ENCODE measurements at regions not wholly inside any gene's neighbourhood (a gene's known extent, or its start where the extent isn't known, plus 50 kb on each side); places are given as distances from the start of the nearest gene placed in this dataset.

- no peak for DNase-seq
These were observed 130.3 kb upstream of the MTAP start for GRCh38 chr9:21672140-21672539.

GRCh38 chr9:21672761-21673160 lies 129.7 kb upstream of the MTAP start:
- DNase-seq, result no peak

GRCh38 chr9:21674894-21675293 lies 127.5 kb upstream of the MTAP start:
- no peak for DNase-seq

DNA sequence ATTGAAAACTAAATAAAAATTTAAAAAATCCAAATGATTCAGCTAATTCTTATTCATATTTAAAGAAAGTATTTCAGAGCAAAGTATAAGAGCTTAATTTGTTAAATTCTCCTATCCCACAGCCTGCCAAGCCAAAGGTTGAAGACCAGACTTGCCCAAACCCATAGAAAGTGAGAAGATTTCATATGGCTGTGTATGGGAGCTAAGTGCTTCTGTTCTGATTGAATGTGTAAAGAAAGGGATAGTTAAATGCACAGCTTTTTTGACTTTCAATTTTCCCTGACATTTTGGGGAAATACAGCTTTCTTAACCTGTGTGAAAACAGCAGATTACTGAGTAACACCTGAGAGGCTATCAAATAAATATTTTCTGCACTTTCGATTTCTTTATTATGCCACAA lies 125.0 kb upstream of the MTAP start:
- no peak for DNase-seq

DNA sequence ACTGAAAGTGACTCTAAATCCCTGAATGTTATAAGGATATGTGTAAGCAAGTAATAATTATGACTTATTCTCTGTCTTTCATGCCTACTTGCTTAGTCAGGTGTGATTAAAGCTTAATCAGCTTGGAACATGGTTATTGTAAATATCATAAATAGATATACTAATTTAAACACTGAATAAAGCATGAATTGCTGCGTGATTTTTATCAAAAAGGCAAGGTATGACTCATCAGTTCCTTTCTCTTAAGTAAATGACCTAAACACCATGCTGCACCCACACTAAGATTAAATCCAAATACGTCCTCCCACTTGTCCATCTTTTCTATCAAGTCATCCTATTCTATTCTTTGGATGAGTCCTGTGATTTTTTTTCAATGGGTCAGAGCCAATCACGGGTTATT lies 124.6 kb upstream of the MTAP start:
- no peak for DNase-seq

DNA sequence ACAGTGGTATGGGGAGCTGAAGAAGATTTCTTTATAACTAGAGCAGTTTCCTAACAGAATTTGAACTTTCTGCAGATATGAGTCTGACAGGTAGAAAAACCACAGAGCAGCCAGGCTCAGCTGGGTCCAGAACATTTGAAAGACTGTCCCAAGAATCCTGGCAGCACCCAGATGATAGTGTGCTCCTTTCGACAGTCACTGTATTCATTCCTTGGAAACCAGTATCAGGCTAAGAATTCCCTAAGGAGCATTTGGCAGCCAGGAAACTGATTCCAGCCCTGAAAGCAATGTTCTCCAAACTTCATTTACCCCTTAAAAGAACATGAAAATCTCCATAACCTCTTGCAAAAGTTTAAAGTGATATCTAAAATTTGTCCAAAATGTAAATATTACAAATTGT lies 123.0 kb upstream of the MTAP start:
- DNase-seq, result no peak

DNA sequence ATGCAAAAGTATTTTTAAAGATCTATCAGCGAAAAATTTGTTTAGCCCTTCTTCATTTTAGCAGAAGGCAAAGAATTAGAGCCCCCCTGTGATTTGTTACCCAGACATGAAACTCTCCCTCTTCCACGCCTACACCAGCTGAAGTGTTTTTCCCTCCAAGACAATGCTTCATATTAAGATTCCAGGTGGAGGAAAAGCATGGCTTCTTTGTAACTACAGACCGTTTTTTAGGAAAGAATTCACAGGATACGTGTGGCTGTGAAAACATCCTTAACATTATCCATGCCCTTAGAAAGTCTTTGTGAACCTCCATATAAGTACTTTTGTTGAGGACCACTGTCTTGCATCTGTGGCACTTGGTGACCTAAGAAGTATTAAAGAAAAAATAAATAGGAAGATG lies 121.8 kb upstream of the MTAP start:
- DNase-seq, result no peak

DNA sequence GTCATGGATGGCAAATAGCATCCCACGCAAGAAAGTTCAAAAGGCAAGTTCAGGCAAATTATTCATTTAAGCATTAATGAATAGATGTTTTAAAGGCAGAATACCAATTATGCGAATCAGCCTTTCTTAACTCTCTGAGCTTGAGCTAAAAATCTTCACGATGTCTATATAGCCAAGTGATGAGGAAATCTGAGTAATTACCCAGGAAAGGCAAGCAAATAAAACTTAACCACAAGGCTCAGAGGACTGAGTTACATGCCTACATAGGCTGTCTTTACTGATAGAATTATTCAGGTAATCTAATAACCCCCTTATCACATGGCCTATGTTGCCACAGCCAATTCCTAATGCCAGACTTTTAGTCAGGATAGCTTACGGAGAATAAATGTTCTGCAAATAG lies 120.8 kb upstream of the MTAP start:
- DNase-seq, result no peak

DNA sequence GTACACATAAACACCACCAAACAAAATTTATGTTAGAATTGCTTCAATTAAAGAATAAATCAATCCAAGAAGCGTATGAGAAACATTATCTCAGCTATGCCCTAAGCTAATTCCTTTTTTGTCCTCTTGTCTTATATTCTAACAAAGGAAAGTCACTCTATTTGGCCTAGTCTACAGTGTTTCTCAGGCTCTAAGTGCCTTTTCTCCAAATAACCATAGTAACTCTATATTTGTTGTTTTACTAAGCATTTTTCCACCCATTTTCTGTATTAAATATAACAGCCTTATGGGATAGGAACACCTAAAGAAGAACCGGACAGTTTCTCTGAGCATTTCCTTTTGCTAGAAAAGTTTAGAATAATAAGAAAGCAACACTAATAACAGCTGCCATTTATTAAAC lies 120.1 kb upstream of the MTAP start:
- no peak for DNase-seq

DNA sequence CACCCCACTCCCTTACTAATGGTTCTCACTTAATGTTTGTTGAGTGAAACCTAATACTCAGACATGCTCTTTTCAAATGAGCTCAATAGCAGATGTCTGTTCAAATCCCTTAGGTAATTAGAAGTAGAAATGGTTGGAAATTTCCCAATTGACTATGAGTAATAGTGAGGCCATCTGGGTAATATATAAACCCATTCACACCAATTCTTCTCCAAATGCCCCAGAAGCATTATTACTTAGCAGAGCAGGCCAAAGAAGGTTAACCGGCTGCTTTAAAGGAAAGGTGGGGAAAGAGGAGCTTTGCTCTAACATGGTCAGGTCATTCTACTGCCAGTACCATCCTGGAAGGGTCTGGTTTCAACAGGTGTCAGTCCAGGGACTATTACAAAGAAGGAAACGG lies 119.5 kb upstream of the MTAP start:
- DNase-seq, result no peak

DNA sequence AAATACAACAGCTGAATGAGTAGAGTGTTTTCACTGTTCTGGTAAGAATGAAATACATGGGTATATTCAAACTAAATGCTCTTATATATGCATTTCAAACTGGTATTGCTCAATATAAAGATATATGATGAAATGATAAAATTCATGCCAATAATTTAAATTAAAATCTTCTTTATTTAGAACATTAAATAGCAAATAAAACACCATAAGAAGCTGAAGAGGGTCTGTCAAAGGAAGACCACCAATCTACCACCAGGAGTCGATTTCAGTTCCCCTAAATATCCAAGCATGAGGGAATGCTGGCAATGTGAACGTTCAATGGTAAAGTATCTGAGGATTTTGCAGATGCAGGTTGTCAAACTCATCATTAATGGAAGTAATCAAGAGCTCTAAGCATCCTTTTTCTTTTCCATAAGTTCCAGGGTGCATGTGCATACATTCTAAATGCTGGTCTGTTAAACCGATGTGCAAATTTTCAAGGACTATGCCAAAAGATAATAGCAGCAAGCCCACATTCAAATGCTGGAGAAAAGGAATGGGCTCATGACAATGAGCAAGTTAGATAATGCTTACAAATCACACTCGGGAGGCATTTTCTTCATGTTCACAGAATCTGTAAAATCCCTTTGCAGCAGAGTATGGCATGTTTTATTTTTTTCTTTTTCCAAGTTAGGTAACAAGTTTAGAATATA lies 118.8 kb upstream of the MTAP start:
- no peak for DNase-seq

- DNase-seq, result no peak
These were observed 118.2 kb upstream of the MTAP start for GRCh38 chr9:21684231-21684630.

- peak; percentile 19 for DNase-seq
These were observed 117.5 kb upstream of the MTAP start for GRCh38 chr9:21684831-21685362.

DNA sequence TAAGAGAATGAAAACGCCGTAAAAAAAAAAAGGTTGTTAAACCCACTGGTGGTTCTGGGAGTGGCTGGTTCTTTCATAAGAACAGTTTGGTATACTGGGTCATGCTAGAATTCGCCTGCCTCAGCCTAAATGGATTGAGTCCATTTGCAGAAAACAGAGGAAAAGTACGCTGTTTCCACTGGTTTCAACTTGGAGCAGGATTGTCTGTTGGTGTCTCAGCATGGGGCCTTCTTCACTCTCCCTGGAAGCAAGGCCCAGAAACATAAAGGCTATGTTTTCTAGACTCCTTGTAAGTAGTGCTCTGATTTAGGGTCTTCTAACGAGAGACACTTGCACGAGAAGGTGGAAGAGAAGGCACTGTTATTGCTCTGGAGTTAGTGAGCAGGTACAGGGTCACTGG lies 116.9 kb upstream of the MTAP start:
- DNase-seq, result no peak

- DNase-seq, result no peak
These were observed 115.7 kb upstream of the MTAP start for GRCh38 chr9:21686738-21687137.

GRCh38 chr9:21687351-21687750 lies 115.1 kb upstream of the MTAP start:
- no peak for DNase-seq

GRCh38 chr9:21688108-21689102 lies 114.0 kb upstream of the MTAP start:
- DNase-seq, result no peak

DNA sequence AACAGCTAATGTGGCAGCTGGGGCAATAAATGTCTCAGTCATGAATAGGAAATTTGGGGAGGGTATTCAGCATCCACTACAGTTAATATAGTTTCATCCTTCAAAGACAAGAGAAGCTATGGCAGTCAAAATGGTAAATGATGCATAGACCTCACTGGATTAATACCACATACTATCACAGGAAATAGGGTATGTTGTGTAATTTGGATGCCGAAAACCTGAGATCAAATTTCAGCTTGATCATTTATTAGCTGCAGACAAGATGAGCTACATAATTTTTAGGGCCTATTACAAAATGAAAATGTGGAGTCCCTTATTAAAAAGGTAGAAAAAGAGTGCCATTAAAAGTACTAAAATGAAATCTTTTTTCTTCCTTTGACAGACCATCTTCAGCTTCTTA lies 112.6 kb upstream of the MTAP start:
- no peak for DNase-seq

DNA sequence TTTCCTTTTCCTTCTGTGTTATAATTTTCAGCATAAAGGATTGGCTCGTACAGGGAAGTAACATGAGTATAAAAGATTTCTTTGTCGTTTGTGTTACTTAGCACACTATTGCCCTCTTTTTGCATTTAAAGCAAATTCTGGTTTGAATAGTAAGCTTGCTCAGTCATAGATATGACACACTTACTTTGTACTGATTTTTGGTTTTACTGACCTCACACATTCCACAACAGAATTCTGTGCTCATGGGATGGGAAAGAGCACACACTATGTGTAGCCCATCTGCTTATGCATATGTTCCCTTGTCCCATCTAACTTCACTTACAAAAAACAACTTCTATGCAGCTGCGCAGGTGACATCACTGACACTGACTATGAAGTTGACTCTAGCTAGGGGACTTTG lies 111.9 kb upstream of the MTAP start:
- DNase-seq, result no peak

DNA sequence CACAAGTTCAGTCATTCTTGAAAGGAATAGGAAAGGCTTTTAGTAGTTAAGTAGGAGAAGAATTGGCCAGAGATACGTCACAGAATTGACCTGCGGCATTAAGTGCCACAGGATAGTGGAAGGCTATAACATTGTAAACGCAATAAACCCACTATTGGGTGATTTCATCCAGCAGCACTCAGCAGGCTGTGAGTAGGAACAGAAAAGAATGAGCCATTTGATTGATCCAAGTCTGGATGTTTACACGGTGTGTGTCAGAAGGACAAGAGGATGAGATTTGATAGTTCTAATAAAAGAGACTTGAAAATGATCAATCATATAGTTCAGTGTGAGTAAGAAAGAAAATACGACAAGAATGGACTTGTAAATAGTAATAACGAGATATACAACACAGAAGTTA lies 110.0 kb upstream of the MTAP start:
- DNase-seq, result no peak

GRCh38 chr9:21694424-21694823 lies 108.0 kb upstream of the MTAP start:
- no peak for DNase-seq

DNA sequence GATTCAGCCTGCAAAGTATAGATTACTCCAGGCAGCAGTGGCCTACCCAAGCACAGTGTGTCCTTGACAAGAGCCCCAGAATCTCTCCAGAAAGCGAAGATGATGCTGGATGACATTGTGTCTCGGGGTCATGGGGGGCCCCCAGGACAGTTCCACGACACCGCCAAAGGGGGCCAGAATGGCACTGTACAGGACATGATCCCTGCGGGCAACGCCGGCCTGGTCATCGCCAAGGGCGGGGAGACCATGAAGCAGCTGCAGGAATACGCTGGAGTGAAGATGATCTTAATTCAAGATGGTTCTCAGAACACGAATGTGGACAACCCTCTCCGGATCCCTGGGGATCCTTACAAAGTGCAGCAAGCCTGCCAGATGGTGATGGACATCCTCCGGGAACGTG lies 107.0 kb upstream of the MTAP start:
- no peak for DNase-seq

DNA sequence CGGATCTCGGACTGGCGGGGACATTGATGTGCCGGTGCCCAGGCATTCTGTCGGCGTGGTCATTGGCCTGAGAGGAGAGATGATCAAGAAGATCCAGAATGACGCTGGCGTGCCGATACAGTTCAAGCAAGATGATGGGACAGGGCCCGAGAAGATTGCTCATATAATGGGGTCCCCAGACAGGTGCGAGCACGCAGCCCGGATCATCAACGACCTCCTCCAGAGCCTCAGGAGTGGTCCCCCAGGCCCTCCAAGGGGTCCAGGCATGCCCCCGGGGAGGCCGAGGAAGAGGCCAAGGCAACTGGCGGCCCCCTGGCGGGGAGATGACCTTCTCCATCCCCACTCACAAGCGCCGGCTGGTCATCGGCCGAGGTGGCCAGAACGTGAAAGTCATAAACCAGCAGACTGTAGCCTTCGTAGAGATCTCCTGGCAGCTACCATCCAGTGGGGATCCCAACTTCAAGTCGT lies 106.5 kb upstream of the MTAP start:
- DNase-seq, result no peak

DNA sequence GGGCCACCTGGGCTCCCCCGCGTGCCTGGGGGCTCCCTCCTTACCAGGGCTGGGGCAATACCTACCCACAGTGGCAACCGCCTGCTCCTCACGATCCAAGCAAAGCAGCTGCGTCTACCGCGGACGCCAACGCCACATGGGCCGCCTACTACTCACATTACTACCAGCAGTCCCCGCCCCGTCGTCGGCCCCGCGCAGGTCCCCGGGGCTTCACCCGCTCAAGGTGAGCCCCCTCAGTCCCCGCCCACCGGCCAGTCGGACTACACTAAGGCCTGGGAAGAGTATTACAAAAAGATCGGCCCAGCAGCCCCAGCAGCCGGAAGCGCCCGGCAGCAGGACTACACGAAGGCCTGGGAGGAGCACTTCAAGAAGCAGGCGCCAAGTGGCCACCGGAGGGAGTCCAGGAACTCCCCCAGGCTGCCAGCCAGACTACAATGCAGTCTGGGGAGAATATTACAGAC lies 106.0 kb upstream of the MTAP start:
- DNase-seq, result no peak
